ENCODE measurements at regions not wholly inside any gene's neighbourhood (a gene's known extent, or its start where the extent isn't known, plus 50 kb on each side); places are given as distances from the start of the nearest gene placed in this dataset.
"Not testable (repeated sequence)": the region's sequence is repeated elsewhere in the genome, so short reads cannot be mapped to it uniquely, and the experiment has no call there.

DNA sequence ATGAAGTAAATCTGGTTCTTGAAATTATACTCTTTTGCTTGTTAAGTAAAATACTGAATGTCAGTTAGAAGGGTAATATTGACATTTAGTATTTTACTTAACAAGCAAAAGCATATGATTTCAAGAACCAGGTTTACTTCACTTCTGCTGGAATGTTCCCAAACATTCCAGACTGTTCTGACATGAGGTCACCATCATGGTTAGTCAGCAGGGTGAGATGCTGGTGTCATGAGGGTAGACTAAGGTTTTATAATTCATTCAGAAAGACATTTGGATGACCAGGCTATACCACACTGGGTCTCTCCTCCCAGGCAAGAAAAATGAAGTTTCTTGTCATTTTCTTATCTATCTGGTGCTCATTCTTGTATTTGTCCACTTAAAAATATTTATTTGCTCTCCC is 414.4 kb upstream of the MMS22L start:
- no peak for DNase-seq

- DNase-seq = no peak
Measured at GRCh38 chr6:97701801-97702200, 418.8 kb upstream of the MMS22L start.

GRCh38 chr6:97702248-97702647 is 419.2 kb upstream of the MMS22L start:
- no peak for DNase-seq

- no peak for DNase-seq
Measured at GRCh38 chr6:97703661-97704060, 420.6 kb upstream of the MMS22L start.

- DNase-seq = peak; percentile 1
Measured at GRCh38 chr6:97705568-97705967, 422.6 kb upstream of the MMS22L start.

- no peak for DNase-seq
Measured at GRCh38 chr6:97712751-97713150, 429.7 kb upstream of the MMS22L start.

GRCh38 chr6:97714772-97715171 is 431.8 kb upstream of the MMS22L start:
- DNase-seq = no peak

DNA sequence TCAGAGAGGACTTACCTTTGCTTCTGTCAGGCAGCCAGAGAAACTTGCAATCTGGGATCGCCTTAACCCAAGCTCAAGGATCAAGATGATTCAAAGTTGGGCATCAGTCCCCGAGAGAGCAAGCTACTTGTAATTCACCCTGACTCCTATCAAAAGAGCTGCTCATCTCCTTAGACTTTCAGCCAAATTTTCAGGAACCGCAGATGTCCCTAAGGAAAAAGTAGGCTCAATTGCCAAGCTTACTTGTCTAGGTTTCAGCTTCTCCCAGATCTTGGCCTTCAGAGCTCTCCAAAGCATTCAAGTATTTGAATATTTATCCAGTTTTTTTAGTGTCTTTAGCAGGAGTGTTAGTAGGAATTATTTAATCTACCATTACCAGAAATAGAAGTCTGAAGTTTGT is 434.1 kb upstream of the MMS22L start:
- no peak for DNase-seq

DNA sequence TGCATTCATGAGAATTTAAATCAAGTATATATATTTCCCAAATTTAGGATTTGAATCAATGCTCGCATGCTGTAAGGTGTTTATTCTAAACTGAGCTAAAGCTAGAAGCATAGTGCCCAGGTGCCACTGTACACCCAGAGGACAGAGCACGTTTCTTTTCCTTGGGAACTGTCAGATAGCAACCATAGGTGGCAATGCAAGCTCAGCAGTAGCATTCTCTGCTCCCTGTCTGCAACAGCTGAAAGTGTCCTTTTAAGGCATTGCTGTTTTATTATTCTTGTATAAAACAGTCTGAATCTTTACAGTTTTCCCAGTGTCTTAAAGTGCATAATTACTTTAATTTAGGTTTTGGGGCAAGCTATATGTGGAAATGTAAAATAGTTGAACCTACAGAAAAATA is 443.4 kb upstream of the MMS22L start:
- DNase-seq = no peak

GRCh38 chr6:97732045-97732444 is 449.0 kb upstream of the MMS22L start:
- peak; percentile 3 for DNase-seq

DNA sequence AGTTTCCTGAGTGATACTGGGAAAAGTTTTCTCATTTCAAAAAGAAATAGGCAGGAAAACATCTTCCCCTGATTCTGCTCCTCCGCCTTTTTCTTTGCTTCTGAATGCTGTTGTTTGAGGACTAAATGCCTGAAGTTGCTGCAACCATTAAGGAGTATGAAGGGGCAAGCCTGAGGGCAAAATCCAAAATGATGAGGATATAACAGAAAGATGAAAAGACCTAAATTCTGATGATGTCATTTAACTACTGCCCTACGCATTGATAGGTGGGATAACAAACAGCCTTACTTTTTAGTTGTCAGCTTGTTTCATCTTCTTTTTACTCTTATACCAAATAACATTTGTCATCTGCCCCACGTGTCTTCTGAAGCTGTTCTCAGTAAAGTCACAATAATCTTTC is 474.6 kb upstream of the MMS22L start:
- DNase-seq = no peak

DNA sequence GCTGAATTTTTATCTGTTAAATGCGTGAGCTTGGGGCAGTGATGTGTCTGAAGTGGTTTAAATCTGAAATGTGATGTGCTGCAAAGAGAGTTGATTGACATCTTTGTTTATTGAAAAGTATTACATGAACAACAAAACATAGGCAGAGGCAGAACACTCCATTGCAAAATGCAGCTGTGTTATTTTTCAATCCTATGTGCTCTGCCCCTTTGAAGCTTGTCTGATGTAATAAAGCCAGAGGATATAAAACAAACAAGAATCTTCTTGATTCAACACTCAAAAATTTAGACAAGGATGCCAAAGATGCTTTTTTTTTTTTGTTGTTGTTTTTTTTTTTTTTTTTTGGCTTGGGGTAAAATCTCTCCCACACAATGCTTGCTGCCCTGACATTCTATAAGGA is 482.4 kb upstream of the MMS22L start:
- DNase-seq = no peak

- no peak for DNase-seq
Measured at GRCh38 chr6:97771372-97771771, 488.4 kb upstream of the MMS22L start.

DNA sequence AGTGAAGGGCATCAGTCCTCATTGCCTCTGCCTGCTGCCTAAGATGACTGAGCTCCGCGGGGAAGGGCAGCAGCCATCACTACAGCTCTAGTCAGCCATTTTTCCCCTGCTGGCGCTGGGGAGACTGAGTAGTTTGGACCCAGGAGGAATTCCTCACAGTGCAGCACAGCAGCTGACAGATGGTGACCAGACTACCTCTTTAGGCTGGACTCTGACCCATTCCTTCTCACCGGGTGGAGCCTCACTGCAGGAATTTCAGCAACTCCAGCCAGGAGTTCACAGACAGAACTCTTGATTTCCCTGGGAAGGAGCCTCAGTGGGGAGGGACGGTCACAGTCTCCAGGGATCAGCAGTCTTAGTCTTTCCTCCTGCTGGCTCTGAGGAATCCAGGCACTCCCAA is 492.0 kb upstream of the MMS22L start:
- DNase-seq = no peak

DNA sequence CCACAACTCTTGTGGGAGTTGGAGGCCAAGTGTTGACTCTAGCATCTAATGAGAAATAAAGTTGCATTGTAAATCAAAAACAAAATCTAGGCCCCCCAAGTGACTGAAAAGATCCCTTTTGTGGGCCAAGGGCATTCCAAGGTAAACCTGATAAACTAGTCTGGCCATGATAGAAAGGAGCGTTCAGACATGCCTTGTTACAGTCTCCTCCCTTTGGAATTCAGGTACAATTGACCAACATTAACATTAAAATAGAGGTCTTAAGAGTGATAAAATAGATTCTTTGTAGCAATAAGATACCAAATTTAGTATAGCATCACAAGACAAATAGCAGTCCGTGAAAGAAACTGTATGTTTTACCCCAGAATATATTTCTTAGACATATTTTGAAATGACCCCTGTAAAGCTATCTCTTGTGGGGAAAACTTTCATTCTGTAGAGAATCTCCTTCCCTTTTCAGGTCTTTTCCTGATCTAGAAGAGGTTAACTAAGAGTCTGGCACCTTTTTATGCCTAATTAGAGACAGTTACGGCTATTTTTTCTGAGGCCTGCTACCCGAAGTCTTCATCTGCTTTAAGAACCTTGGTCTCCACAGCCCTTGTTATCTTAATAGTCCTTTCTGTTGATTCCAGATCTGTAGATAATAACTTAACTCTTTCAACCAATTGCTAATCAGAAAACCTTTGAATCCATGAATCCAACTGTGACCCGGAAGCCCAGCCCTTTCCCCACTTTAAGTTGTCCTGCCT is 495.4 kb upstream of the MMS22L start:
- no peak for DNase-seq

- not testable (repeated sequence) for DNase-seq
Measured at GRCh38 chr6:97779039-97779766, 496.2 kb upstream of the MMS22L start.

DNA sequence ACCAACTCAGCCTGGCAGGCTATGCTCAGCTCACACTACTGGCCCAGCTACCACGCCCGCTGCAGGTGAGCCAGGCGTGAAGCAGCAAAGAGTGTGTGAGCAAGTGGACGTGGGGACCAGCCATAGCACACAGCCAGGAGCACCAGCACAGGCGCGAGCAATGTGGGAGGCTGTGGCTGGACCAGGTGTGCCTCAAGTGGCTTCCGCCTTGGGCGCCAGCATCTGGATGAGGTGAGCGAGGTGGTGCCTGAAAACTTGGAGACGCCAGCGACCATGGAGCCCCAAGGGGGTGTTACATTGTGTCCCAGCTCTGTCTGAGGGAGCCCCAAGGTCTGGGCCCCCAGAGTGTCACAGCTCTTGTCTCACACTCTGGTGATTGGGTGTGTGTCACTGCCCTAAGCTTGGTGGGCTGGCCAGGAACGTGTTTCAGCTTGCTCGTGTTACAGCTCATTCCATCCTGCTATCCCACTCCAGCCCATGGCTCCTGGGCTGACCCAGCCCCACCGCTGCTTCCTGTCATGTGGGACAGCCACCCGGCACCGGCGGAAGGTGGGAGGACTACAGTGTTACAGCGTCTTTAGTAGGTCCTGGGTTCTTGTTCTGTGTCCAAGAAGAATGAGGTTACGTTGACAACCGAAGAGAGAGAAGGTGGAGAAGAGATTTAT is 508.0 kb upstream of the MMS22L start:
- DNase-seq = no peak

DNA sequence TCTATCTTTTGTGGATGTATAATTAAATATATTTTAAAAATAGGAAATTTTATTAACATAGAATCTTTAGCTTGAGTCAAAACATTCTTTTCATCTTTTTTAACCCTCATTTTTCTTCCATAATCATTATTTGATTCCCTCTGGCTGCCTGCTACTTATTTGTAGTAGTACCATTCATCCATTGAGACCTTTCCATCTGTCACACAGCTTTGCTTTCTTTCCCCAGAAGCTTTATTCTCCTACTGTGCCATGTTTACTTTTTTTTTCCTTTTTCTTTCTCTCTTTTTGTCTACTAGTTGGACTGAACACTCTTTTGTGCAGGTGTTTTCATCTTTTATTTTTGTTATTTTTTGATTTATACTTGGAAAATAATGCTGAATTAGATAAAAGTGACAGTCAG is 522.6 kb upstream of the MMS22L start:
- no peak for DNase-seq

GRCh38 chr6:97812940-97813339 is 529.9 kb upstream of the MMS22L start:
- no peak for DNase-seq

- DNase-seq = no peak
Measured at GRCh38 chr6:97813889-97814567, 531.0 kb upstream of the MMS22L start.

DNA sequence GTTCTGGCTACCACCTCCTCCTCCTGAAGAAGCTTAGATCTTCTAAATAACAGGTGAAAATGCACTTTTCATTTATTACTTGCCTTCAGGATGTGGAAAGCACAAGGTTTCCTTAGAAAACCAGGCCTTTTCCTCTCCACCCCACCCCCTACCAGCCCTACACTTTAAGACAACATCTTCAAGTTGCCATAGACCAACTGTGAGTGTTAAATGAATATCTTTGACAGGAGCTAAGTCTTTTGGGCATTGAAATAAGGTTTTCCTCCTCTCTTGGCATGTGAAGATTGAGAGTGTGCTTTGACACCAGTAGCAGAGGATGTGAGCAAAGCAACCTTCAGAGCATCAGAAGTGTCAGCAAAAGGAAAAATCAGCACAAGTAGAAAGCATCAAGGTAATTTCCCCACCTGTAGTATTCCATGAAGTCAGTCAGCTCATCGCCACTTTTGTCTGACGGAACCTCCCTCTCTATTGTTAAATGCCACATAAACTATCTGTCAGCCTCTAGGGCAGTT is 532.3 kb upstream of the MMS22L start:
- DNase-seq = no peak

DNA sequence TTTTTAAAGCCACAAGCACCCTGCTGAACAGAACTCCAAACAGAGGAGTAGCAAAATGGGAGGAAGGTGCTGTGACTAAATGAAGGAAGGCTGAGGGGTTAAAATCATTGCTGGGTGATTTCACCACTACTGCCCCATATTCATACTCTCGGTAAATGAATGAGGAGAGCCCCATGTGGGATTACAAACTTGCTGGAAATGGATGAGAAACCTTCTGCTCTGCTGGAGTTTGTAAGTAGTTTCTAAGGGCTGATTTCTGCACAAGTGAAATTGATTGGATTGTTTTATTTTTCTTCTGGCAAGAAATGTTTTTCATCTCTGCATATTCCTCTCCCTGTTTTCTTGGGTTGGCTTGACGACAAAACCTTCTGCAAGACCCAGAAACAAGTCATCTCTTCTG is 533.5 kb upstream of the MMS22L start:
- no peak for DNase-seq

DNA sequence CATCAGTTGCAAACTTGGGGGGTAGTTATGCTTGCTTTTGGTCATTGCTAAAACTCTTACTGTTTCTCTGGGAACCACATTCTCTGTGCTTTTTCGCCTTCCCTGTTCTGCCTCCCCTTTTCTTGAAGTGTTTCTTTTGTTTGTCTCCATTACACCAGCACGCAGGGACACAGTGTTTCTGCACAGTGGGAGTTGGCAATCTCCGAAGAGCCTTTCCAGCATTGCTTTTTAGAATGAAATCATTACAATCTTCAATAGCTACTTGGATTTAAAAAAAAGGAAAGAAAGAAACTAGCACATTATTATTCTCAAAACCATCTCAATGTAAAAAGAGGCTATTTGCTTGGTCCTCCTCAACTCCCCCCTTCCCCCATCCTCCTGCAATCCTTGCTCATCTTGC is 536.7 kb upstream of the MMS22L start:
- DNase-seq = no peak

Measured in NCI-H510A treated with DMSO at 0.1 percent for 48 hours (cell line).